Epithelial cell of proximal tubule (primary cell): ENCODE measurements at regions not wholly inside any gene's neighbourhood (a gene's known extent, or its start where the extent isn't known, plus 50 kb on each side); places are given as distances from the start of the nearest gene placed in this dataset.

Source experiments
- DNase-seq: peaks from one replicate; pipeline ENCODE4 v3.0.0-alpha.2; 2011; ENCODE audit warnings: low read depth
- H3K4me3 ChIP-seq: 2 replicates; pipeline ENCODE4 v1.5.1; 2011; ENCODE audit warnings: low read depth, mild to moderate bottlenecking, low read length
- CTCF ChIP-seq: conservative IDR thresholded peaks from 2 replicates; pipeline ENCODE4 v1.5.1; 2012; ENCODE audit warnings: low read depth, mild to moderate bottlenecking, low read length

GRCh38 chr10:33535866-33536265 is 201.4 kb upstream of the NRP1 start:
- no peak for TF ChIP-seq CTCF
- DNase-seq: no peak
- no peak overlapping the region for H3K4me3 ChIP-seq

- TF ChIP-seq CTCF: no peak
- no peak overlapping the region for H3K4me3 ChIP-seq
- no peak for DNase-seq
Observed at GRCh38 chr10:33534416-33534815, 199.9 kb upstream of the NRP1 start.

- TF ChIP-seq CTCF: no peak
- H3K4me3 ChIP-seq: no peak overlapping the region
- no peak for DNase-seq
Observed at GRCh38 chr10:33533612-33534011, 199.1 kb upstream of the NRP1 start.

GRCh38 chr10:33532901-33533300 is 198.4 kb upstream of the NRP1 start:
- no peak for TF ChIP-seq CTCF
- no peak overlapping the region for H3K4me3 ChIP-seq
- no peak for DNase-seq

GRCh38 chr10:33529234-33529633 is 194.8 kb upstream of the NRP1 start:
- no peak for DNase-seq
- TF ChIP-seq CTCF: no peak

GRCh38 chr10:33524966-33525365 is 190.5 kb upstream of the NRP1 start:
- H3K4me3 ChIP-seq: no peak overlapping the region
- no peak for TF ChIP-seq CTCF
- no peak for DNase-seq

More at GRCh38 chr10:33529234-33529633, 194.8 kb upstream of the NRP1 start:
- no peak overlapping the region for H3K4me3 ChIP-seq

GRCh38 chr10:33524041-33524440 is 189.6 kb upstream of the NRP1 start:
- H3K4me3 ChIP-seq: no peak overlapping the region
- no peak for TF ChIP-seq CTCF
- DNase-seq: no peak
